HCEC 1CT (cell line): ENCODE measurements at regions not wholly inside any gene's neighbourhood (a gene's known extent, or its start where the extent isn't known, plus 50 kb on each side); places are given as distances from the start of the nearest gene placed in this dataset.
"Not testable (repeated sequence)": the region's sequence is repeated elsewhere in the genome, so short reads cannot be mapped to it uniquely, and the experiment has no call there.

Experiments used
- DNase-seq: peaks from one replicate; pipeline ENCODE4 v3.0.0-alpha.2; 2017

- no peak for DNase-seq
Measured at GRCh38 chr4:135429528-135429927, 1227.9 kb upstream of the PABPC4L start.

GRCh38 chr4:135418353-135418752 lies 1216.8 kb upstream of the PABPC4L start:
- peak; percentile 7 for DNase-seq

GRCh38 chr4:135412213-135412612 lies 1210.6 kb upstream of the PABPC4L start:
- no peak for DNase-seq

DNA sequence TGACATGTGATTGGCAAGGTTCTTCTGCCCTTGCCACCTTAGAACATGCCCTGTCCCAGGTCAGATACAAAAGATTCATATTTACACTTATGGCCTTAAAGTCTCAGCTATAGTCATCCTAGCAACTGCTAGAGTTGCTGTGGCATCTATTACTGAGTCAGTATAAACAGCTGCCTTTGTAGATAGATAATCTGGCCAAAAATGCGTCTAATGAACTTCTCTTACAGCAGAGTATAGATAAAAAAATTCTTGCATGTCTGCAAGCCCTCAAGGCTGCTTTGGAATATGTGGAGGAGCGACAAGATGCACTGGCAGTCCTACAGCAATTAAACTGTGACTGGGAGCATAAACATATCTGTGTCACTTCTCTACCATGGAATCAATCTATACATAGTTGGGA lies 1209.7 kb upstream of the PABPC4L start:
- DNase-seq, result no peak

GRCh38 chr4:135409261-135409660 lies 1207.7 kb upstream of the PABPC4L start:
- not testable (repeated sequence) for DNase-seq

DNA sequence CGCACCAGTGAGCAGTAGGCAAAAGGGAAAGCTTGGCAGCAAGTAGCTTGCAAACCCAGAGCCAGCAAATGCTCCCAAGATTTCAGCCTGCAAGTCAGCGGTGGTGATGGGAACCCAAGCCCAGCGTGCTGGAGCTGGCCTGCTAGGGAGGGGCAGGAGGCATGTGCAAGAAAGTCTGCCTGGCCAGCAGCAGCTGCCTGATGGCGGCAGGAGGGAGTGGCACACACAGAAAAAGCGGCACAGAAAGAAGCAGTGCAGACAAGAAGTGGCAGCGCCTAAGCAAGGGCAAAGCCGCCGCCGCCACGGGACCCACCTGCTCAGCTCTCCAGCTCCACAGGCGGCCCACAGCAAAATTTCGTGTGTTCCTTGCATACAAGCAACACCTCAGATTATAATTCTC lies 1206.5 kb upstream of the PABPC4L start:
- no peak for DNase-seq

DNA sequence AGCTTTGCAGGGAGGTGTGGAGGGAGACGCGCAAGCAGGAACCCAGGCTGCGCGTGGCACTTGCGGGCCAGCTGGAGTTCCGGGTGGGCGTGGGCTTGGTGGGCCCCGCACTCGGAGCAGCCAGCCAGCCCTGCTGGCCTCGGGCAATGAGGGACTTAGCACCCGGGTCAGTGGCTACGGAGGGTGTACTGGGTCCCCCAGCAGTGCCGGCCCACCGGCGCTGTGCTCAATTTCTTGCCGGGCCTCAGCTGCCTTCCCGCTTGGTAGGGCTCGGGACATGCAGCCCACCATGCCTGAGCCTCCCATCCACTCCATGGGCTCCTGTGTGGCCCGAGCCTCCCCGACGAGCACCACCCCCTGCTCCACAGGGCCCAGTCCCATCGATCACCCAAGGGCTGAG lies 1205.0 kb upstream of the PABPC4L start:
- DNase-seq, result not testable (repeated sequence)

- DNase-seq, result no peak
Measured at GRCh38 chr4:135385830-135386581, 1184.4 kb upstream of the PABPC4L start.

DNA sequence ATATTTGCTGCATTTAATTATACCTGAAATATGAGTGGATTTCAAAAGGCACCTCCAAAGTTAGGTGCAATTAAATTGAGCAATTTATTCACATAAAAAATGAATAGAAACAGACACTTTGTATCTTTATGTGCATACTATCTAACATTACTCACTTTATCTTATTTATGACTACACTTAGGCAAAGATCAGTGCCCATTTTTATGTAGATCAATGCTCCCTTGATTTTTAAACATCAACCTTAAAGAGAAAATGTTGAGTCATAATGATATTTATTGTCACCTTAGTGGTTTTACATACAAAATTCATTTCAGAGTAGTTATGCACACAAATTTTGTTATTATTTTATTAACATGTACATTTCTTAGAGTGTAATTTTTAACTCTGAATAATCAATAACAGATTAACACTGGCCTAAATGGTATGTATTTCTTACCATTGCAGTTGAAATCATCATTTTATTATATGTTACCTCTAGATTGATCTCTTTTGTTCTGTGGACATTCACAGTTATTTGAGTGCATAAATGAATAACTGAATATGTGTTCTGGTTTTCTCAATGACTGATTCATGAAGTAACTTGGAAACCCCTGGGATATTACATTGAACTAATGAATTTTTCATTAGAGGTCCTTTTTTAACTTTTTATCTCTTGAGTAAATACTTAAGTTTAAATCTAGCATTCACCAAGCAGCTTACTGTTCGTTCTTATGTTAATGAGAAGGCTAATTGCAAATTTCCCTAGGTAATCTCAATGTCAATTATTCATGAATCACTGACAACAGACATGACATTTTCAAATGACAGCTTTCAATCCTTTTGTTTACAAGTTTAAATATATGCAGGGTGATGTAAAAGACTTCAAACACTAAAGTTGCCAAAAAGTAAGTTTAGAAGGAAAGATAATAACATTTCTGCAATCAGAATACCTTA lies 1182.0 kb upstream of the PABPC4L start:
- no peak for DNase-seq

DNA sequence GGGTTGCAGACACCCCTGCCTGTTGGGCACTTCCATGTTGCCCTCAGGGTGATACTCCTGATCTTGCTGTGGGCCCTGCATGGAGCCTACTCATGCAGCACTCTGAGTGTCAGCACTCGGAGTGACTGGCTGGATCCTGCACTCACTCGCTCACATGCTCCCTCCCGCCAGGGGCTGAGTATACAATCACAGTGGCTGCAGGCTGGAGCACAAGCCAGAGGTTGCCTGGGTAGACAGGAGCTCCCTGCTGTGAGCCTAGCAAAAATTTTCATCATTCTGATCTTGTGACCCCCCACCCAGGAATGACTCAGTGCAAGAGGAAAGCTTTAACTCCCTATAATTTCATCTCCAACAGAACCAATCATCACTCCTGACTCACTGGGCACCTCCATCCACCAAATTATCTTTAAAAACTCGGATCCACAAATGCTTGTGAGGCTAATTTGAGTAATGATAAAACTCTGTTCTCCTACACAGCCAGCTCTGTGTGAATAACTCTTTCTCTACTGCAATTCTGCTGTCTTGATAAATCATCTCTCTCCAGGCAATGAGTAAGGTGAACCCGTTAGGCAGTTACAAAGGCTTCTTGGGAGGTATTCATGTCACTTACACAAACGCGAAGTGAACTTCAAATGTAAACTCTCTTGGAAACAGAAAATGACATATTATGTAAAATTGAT lies 1180.8 kb upstream of the PABPC4L start:
- no peak for DNase-seq

DNA sequence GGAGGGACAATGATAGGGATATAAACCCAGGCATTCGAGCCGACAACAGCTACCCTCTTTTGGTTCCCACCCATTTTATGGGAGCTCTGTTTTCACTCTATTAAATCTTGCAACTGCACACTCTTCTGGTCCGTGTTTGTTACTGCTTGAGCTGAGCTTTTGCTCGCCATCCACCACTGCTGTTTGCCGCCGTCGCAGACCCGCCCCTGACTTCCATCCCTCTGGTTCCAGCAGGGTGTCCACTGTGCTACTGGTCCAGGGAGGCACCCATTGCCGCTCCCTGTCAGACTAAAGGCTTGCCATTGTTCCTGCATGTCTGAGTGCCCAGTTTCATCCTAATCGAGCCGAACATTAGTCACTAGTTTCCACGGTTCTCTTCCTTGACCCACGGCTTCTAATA lies 1170.5 kb upstream of the PABPC4L start:
- no peak for DNase-seq

DNA sequence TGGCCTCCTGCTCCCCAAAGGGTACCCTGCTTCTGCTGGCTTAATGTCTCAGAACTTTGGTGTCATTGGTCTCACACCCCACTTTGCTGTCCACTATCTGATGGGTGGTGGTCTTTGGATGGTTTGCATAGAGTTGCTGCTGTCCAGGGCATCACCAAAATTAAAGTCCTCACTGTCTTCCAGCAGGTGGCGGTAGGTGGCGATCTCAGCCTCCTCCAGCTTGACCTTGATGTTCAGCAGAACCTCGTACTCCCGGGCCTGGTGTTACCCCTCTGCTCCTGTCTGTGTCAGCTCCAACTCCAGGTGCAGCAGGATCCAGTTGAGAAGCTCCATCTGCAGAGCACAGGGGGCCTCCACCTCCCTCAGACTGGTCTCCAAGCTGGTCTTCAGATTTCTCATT lies 1169.5 kb upstream of the PABPC4L start:
- no peak for DNase-seq

GRCh38 chr4:135368831-135369230 lies 1167.2 kb upstream of the PABPC4L start:
- no peak for DNase-seq

DNA sequence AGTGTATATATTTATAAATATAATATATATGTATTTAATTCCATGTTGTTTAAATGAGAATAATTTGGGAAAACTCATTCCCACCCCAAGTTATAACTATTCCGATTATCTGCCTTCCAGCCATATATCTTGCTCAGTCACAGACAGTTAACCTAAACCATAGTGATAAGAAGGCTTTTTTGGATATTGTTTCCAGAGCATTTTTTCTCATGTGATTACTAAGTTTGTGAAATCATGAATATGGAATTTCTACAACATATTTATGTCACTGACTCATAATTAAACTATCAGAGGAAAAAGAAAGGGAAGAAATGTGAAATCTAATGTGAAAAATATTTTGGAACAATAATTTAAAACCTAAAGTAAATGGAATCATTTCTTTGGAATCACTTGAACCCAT lies 1163.5 kb upstream of the PABPC4L start:
- DNase-seq, result peak; percentile 50

GRCh38 chr4:135359128-135359527 lies 1157.5 kb upstream of the PABPC4L start:
- no peak for DNase-seq

DNA sequence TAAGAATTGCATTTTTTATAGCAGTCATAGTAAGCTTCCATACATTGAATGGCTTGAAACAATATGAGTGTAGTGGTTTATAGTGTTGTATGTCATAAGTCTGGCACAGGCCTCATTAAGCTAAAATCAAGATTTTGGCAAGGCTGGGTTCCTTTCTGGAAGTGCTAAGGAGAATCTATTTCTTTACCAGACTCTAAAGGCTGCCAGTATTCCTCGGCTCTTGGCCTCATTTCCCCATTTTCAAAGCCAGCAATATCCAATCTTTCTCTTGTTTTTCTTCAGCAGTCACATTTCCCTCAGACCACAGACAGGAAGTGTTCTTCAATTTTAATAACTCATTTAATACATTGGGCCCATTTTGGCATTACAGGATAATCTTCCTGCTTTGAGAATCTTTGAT lies 1155.5 kb upstream of the PABPC4L start:
- DNase-seq, result no peak

DNA sequence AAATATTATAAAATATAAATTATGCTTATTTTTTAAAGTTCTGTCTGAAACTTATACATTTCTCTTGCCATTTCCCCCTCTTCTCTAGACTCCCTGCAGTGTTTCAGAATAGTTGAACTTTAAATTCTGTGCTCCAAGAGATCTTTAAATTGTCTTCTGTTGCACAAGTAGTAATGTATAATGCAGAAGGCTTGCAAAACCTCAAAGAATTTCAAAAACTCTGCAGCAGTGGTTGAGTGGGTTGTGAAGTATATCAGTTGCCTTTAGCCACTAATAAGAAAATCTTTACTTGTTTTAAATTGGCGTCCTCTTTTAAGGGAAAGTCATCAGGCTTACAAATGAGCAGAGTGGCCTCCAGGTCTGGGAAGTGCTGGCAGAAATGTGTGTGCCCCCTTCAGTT lies 1153.3 kb upstream of the PABPC4L start:
- DNase-seq, result no peak

DNA sequence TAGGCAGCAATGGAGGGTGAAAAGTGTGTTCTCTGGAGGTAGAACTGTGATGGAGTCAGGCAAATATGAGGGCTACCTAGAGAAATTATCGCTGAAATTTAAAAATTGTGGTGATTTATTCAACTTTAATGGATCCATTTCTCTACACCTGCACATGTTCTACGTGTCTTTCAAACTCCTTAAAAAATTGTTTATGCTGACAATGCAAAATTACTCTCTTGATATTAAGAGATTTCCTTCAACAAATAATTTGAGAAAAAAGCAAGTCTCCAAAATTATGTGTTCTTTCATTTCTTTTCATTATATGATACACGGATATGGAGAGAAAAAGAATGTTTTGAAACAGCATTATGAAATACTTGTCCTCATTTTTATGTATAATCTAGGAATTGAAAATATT lies 1151.4 kb upstream of the PABPC4L start:
- no peak for DNase-seq

- DNase-seq, result no peak
Measured at GRCh38 chr4:135344492-135344891, 1142.9 kb upstream of the PABPC4L start.

DNA sequence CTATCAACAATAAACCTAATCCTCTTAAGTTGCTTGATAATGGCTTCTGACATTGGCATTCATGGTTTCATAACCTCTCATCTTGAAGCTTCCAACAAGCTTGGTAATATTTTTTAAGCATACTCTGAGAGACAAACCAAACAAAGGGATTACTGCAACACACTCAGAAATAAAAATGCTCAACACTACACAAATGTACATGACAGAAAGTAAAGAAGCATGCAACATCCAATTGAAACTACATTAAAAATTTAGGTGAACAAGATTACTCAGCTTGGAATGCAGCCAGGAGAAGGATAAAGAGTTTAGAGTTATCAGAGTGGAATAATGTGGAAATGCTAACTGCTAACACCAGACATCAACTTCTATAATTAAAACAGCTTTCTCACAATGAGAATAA lies 1136.6 kb upstream of the PABPC4L start:
- no peak for DNase-seq

- no peak for DNase-seq
Measured at GRCh38 chr4:135325264-135325663, 1123.7 kb upstream of the PABPC4L start.

- peak; percentile 1 for DNase-seq
Measured at GRCh38 chr4:135319685-135320084, 1118.1 kb upstream of the PABPC4L start.

DNA sequence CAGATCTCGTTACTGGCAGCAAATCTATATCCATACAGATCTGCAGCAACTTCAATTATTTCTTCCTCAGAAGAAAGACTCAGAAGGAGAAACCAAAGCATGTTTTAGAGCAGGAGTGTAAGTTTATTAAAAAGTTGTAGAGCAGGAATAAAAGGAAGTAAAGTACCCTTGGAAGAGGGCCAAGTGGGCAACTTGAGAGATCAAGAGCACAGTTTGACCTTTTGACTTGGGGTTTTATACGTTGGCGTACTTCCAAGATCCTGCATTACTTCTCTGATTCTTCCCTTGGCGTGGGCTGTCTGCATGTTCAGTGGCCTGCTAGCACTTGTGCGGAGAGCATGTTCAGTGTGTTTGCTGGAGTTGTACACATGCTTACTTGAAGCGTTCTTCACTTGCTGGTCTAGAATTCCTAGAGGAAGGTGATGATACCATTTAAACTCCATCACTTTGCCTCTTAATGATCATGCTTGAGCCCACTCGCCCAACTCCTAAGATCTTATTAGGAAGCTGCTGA lies 1114.7 kb upstream of the PABPC4L start:
- DNase-seq, result no peak
